HepG2 (cell line): ENCODE measurements at regions not wholly inside any gene's neighbourhood (a gene's known extent, or its start where the extent isn't known, plus 50 kb on each side); places are given as distances from the start of the nearest gene placed in this dataset.

Experiments used
- ATAC-seq: fragments of 200-7000 bp; cut with Tn5 transposase; 3 replicates; pipeline ENCODE4 v1.9.1; 2020; ENCODE audit warnings: mild to moderate bottlenecking, moderate library complexity
- BruUV-seq: library from RNA; stranded (reverse); fragments of 400-500 nt; replicated peaks from 2 replicates; lab custom pipeline; 2021; lab: Mats Ljungman, UMichigan
- CTCF ChIA-PET: fragments of 300-600 bp; formaldehyde crosslinking; extraction: SDS; loops from one replicate; lab custom pipeline; 2021; ENCODE audit warnings: low total read pairs, inconsistent platforms, low intra/inter-chr PET ratio; lab: Yijun Ruan, JAX
- POLR2A ChIA-PET: fragments of 350-600 bp; sonication (Branson Sonifier 250); formaldehyde crosslinking; loops from one replicate; lab custom pipeline; 2020; ENCODE audit warnings: antibody characterized with exemption, inconsistent platforms; lab: Yijun Ruan, JAX
- DNase-seq: peaks from one replicate; pipeline ENCODE4 v3.0.0-alpha.2; 2015; ENCODE audit warnings: low spot score
- FAIRE-seq: peaks from 3 replicates; lab custom pipeline; 2011; peaks lifted over from hg19 to GRCh38; lab: Jason Lieb, UNC
- H2AFZ ChIP-seq: one replicate; pipeline ENCODE4 v1.6.1; 2011; ENCODE audit warnings: low read length, inconsistent platforms
- H3K27ac ChIP-seq: fragments of 300-600 bp; 3 replicates; pipeline ENCODE4 v1.8.0; 2011; ENCODE audit warnings: mixed run types, mild to moderate bottlenecking, mixed read lengths, low read length, inconsistent platforms; ENCODE audit not compliant: insufficient read depth; ENCODE audit errors: extremely low read length
- H3K27me3 ChIP-seq, 2 experiments: fragments of 200-600 bp in 1 of 2; 2 replicates in 1 of 2; 3 replicates in 1 of 2; pipeline versions ENCODE4 v1.6.0 to v1.8.0; 2011; ENCODE audit warnings: low read length in 2 of 2, mild to moderate bottlenecking in 2 of 2, moderate library complexity in 2 of 2, inconsistent platforms in 1 of 2; ENCODE audit not compliant: insufficient read depth in 2 of 2, control insufficient read depth in 1 of 2
- H3K36me3 ChIP-seq, 2 experiments: fragments of 200-600 bp in 1 of 2; replicated peaks in 1 of 2; 2 replicates in 1 of 2; 3 replicates in 1 of 2; pipeline versions ENCODE4 v1.5.1 to v1.8.0; 2011; ENCODE audit warnings: low read length in 2 of 2, inconsistent platforms in 1 of 2; ENCODE audit not compliant: insufficient read depth in 2 of 2, control insufficient read depth in 1 of 2
- H3K4me1 ChIP-seq: 2 replicates; pipeline ENCODE4 v1.5.1; 2012; ENCODE audit warnings: low read length, inconsistent platforms; ENCODE audit not compliant: insufficient read depth
- H3K4me2 ChIP-seq: 2 replicates; pipeline ENCODE4 v1.6.0; 2011; ENCODE audit warnings: low read depth, low read length, inconsistent platforms
- H3K4me3 ChIP-seq, 3 experiments: fragments of 200-600 bp in 1 of 3; sonication (generic), shearing (Covaris generic) in 1 of 3; replicated peaks in 1 of 3; 2 replicates each; pipeline ENCODE4 v1.5.1; 2011 to 2016; ENCODE audit warnings: low read length in 3 of 3, inconsistent platforms in 2 of 3, low read depth in 2 of 3, mild to moderate bottlenecking in 2 of 3, control low read depth in 1 of 3, mixed read lengths in 1 of 3; ENCODE audit not compliant: insufficient read depth in 1 of 3
- H3K79me2 ChIP-seq: one replicate; pipeline ENCODE4 v1.6.1; 2011; ENCODE audit warnings: low read length, inconsistent platforms; ENCODE audit not compliant: insufficient read depth
- H3K9ac ChIP-seq: 2 replicates; pipeline ENCODE4 v1.6.0; 2011; ENCODE audit warnings: mild to moderate bottlenecking, low read depth, low read length, inconsistent platforms; ENCODE audit not compliant: insufficient read depth
- H3K9me3 ChIP-seq: 2 replicates; pipeline ENCODE4 v1.5.1; 2012; ENCODE audit warnings: mild to moderate bottlenecking, low read length
- H4K20me1 ChIP-seq: 2 replicates; pipeline ENCODE4 v1.6.0; 2011; ENCODE audit warnings: inconsistent platforms, mild to moderate bottlenecking, low read length, moderate library complexity; ENCODE audit not compliant: insufficient read depth
- ASH2L ChIP-seq: fragments of 300-600, 200-600 bp; sonication (generic); IDR thresholded peaks from 2 replicates; pipeline ENCODE4 v1.7.0; 2017; ENCODE audit warnings: low read depth, mild to moderate bottlenecking, moderate library complexity, mixed read lengths, low read length; ENCODE audit not compliant: insufficient read length
- BRCA1 ChIP-seq: sonication (generic); formaldehyde crosslinking; IDR thresholded peaks from 2 replicates; pipeline ENCODE4 v1.4.0; 2020; ENCODE audit warnings: missing genetic modification reagents
- DR1 ChIP-seq: sonication (generic); formaldehyde crosslinking; IDR thresholded peaks from 2 replicates; pipeline ENCODE4 v1.8.0; 2021; ENCODE audit warnings: mild to moderate bottlenecking, missing genetic modification reagents, inconsistent platforms
- E2F1 ChIP-seq: sonication (generic); formaldehyde crosslinking; IDR thresholded peaks from 2 replicates; pipeline ENCODE4 v1.5.0; 2020; ENCODE audit warnings: missing genetic modification reagents
- ETV5 ChIP-seq: IDR thresholded peaks from 2 replicates; pipeline ENCODE4 v1.6.1; 2018; ENCODE audit warnings: missing biosample characterization, missing genetic modification reagents, inconsistent platforms, borderline replicate concordance
- GABPB1 ChIP-seq: IDR thresholded peaks from 2 replicates; pipeline ENCODE4 v1.6.1; 2016; ENCODE audit warnings: mild to moderate bottlenecking, missing genetic modification reagents, moderate library complexity, missing compliant biosample characterization
- GATAD1 ChIP-seq: IDR thresholded peaks from 2 replicates; pipeline ENCODE4 v1.6.1; 2016; ENCODE audit warnings: missing genetic modification reagents, missing compliant biosample characterization
- GFI1 ChIP-seq: sonication (generic); formaldehyde crosslinking; IDR thresholded peaks from 2 replicates; pipeline ENCODE4 v1.5.0; 2020; ENCODE audit warnings: missing genetic modification reagents, mild to moderate bottlenecking, borderline replicate concordance
- PAX8 ChIP-seq: sonication (generic); formaldehyde crosslinking; IDR thresholded peaks from 2 replicates; pipeline ENCODE4 v1.8.0; 2022; ENCODE audit warnings: mild to moderate bottlenecking, missing genetic modification reagents, borderline replicate concordance
- STAT6 ChIP-seq: sonication (generic); formaldehyde crosslinking; IDR thresholded peaks from 2 replicates; pipeline ENCODE4 v1.4.0; 2020; ENCODE audit warnings: missing genetic modification reagents, mild to moderate bottlenecking, borderline replicate concordance
- ZNF383 ChIP-seq: sonication (generic); formaldehyde crosslinking; IDR thresholded peaks from 2 replicates; pipeline ENCODE4 v1.4.0; 2020; ENCODE audit warnings: missing genetic modification reagents, mild to moderate bottlenecking, borderline replicate concordance
- ZNF644 ChIP-seq: IDR thresholded peaks from 2 replicates; pipeline ENCODE4 v1.6.1; 2016; ENCODE audit warnings: low read depth
- WGBS: methylation state at CpG from one replicate; pipeline ENCODE4 v1.1.6; 2017; ENCODE audit warnings: low lambda C conversion rate; 5-methylcytosine and 5-hydroxymethylcytosine counted together
- in situ Hi-C: cut with HindIII; loops from 2 replicates; pipeline ENCODE4 v1.10.0; 2017; ENCODE audit warnings: low pct_unique_long_range_greater_than_20kb; ENCODE audit not compliant: extremely low pct_ligation_motif_present
- intact Hi-C: fragments of 100-400 bp; cut with micrococcal nuclease; formaldehyde crosslinking; loops from one replicate; pipeline ENCODE4 v1.10.0; 2022; ENCODE audit not compliant: unreplicated experiment
- TF ChIP-seq, protein P1 (sequence below): sonication (generic); formaldehyde crosslinking; IDR thresholded peaks from 2 replicates; pipeline ENCODE4 v1.5.0; 2020; ENCODE audit warnings: missing genetic modification reagents

DNA sequence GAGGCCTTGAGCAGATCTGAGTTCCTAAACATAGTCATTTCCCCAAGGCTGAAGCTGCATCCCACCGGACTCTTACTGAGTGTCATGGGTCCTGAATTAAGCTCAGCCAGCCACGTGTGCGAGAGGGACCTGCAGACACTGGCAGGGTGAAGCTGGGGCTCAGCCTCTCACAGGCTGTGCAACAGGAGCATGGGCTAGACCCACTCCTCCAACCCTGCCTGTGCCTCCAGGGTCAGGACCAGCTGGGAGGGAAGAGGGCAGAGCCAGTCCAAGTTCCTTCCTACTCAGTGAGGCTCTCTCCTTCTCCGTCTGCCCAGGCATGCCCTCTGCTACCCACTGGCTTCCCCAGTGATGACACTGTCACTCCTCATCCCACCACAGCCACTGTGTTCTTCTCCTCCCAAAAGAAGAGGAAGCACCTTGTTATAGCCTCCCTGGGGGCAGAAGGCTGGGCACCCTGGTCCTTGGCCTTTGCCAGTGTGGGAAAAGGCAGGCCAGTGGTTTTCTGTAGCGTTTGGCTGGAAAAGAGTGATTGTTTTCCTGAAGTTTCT lies 78.9 kb downstream of the KCNF1 start:
- ATAC-seq = no peak
- Histone ChIP-seq H3K27ac (no peak overlapping the region), H3K79me2 (no peaks in the 10 kb centered on the region)
- no peak for TF ChIP-seq GABPB1
- TF ChIP-seq GFI1 (CRISPR knock-in tag) = no peak
- TF ChIP-seq E2F1 = no peak
- TF ChIP-seq, all 625 proteins: peak for 0
- no peaks in the 10 kb centered on the region for H3K36me3 ChIP-seq
- ChIA-PET POLR2A (no interaction called here), CTCF (no interaction called here)
- 21% methylated on average over 5 of the region's 5 CpGs for WGBS
- H2AFZ ChIP-seq = no peak overlapping the region
- BruUV-seq = no TSS peak
- in situ Hi-C loops (no loop called here), intact Hi-C loops (loop anchor here (1.0 kb wide), 1 partner anchor 42 kb away; no protein-coding TSS in a partner anchor)
- no peak for FAIRE-seq
- H3K9ac ChIP-seq = no peak overlapping the region
- no peak for DNase-seq
- no peaks in the 10 kb centered on the region for H3K4me1 ChIP-seq
- no peak overlapping the region for H3K4me3 ChIP-seq
- no peak overlapping the region for H3K4me2 ChIP-seq
- peaks cover 9 to 61% of the 10 kb centered on the region in 2 experiments; a peak in 4 of 5 replicates for H3K27me3 ChIP-seq
- H4K20me1 ChIP-seq = no peaks in the 10 kb centered on the region
- H3K9me3 ChIP-seq = no peaks in the 10 kb centered on the region

- no peak for ATAC-seq
- WGBS = 11% methylated on average over 14 of the region's 14 CpGs
- H3K79me2 ChIP-seq = no peaks in the 10 kb centered on the region
- TF ChIP-seq ETV5 (CRISPR knock-in tag) = no peak
- TF ChIP-seq GATAD1 (CRISPR knock-in tag) = no peak
- TF ChIP-seq ZNF383 = no peak
- no peak for TF ChIP-seq PAX8 (CRISPR knock-in tag)
- TF ChIP-seq BRCA1 (CRISPR knock-in tag) = no peak
- TF ChIP-seq STAT6 = no peak
- TF ChIP-seq ASH2L = no peak
- TF ChIP-seq, protein P1, sequence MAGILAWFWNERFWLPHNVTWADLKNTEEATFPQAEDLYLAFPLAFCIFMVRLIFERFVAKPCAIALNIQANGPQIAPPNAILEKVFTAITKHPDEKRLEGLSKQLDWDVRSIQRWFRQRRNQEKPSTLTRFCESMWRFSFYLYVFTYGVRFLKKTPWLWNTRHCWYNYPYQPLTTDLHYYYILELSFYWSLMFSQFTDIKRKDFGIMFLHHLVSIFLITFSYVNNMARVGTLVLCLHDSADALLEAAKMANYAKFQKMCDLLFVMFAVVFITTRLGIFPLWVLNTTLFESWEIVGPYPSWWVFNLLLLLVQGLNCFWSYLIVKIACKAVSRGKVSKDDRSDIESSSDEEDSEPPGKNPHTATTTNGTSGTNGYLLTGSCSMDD (CRISPR knock-in tag) = no peak
- TF ChIP-seq ZNF644 (CRISPR knock-in tag) = no peak
- no peak for TF ChIP-seq DR1 (CRISPR knock-in tag)
Observed at GRCh38 chr2:10992023-10992791, 80.5 kb downstream of the KCNF1 start.

More at GRCh38 chr2:10992023-10992791, 80.5 kb downstream of the KCNF1 start:
- no peaks in the 10 kb centered on the region for H3K9me3 ChIP-seq
- FAIRE-seq = no peak
- no peak overlapping the region for H3K4me2 ChIP-seq
- no peak for DNase-seq
- in situ Hi-C loops (no loop called here), intact Hi-C loops (no loop called here)
- no peaks in the 10 kb centered on the region for H3K4me1 ChIP-seq
- H2AFZ ChIP-seq = no peak overlapping the region
- ChIA-PET POLR2A (no interaction called here), CTCF (no interaction called here)
- H3K27me3 ChIP-seq = peaks cover 11 to 57% of the 10 kb centered on the region in 2 experiments; a peak in 4 of 5 replicates
- BruUV-seq = no TSS peak
- no peak overlapping the region for H3K4me3 ChIP-seq
- no peaks in the 10 kb centered on the region for H3K36me3 ChIP-seq
- no peak overlapping the region for H3K9ac ChIP-seq
- H3K27ac ChIP-seq = no peak overlapping the region
- H4K20me1 ChIP-seq = no peaks in the 10 kb centered on the region
